Stimulated activated CD4-positive, alpha-beta T cell treated with anti-CD3 and anti-CD28 coated beads, TNF-alpha, amount 100 ng/mL, for 1 hour (primary cell): ENCODE measurements at regions not wholly inside any gene's neighbourhood (a gene's known extent, or its start where the extent isn't known, plus 50 kb on each side); places are given as distances from the start of the nearest gene placed in this dataset.

ENCODE experiments used
- DNase-seq, 3 donors: peaks; one replicate each; pipeline ENCODE4 v3.0.0-alpha.2; 2020; ENCODE audit warnings: low read depth in 3 of 3, low spot score in 1 of 3

- DNase-seq: no peak
Observed at GRCh38 chr2:16006537-16007166, 66.3 kb downstream of the MYCN start.

- no peak for DNase-seq
Observed at GRCh38 chr2:16005816-16006536, 65.6 kb downstream of the MYCN start.

GRCh38 chr2:16005389-16005788 is 65.0 kb downstream of the MYCN start:
- no peak for DNase-seq

GRCh38 chr2:16003809-16004208 is 63.5 kb downstream of the MYCN start:
- no peak for DNase-seq

GRCh38 chr2:16003152-16003551 is 62.8 kb downstream of the MYCN start:
- DNase-seq: no peak

- no peak for DNase-seq
Observed at GRCh38 chr2:16002575-16002974, 62.2 kb downstream of the MYCN start.

- no peak for DNase-seq
Observed at GRCh38 chr2:16002144-16002543, 61.8 kb downstream of the MYCN start.

- DNase-seq: no peak
Observed at GRCh38 chr2:16000642-16001041, 60.3 kb downstream of the MYCN start.

- no peak for DNase-seq
Observed at GRCh38 chr2:15999596-16000469, 59.5 kb downstream of the MYCN start.

GRCh38 chr2:15997728-15998280 is 57.5 kb downstream of the MYCN start:
- DNase-seq: no peak

- no peak for DNase-seq
Observed at GRCh38 chr2:15996536-15997423, 56.4 kb downstream of the MYCN start.
